ENCODE measurements at regions not wholly inside any gene's neighbourhood (a gene's known extent, or its start where the extent isn't known, plus 50 kb on each side); places are given as distances from the start of the nearest gene placed in this dataset.
A peak's percentile ranks its signal among the peaks of the same experiment; 100 is the strongest.
"Not testable (repeated sequence)": the region's sequence is repeated elsewhere in the genome, so short reads cannot be mapped to it uniquely, and the experiment has no call there.

- DNase-seq, result no peak
These were observed 57.8 kb upstream of the ANKRD30A start for GRCh38 chr10:37067576-37067975.

- DNase-seq, result not testable (repeated sequence)
These were observed 63.1 kb upstream of the ANKRD30A start for GRCh38 chr10:37062296-37062695.

GRCh38 chr10:37057261-37057660 is 68.1 kb upstream of the ANKRD30A start:
- no peak for DNase-seq

- no peak for DNase-seq
These were observed 71.9 kb upstream of the ANKRD30A start for GRCh38 chr10:37053476-37053875.

- not testable (repeated sequence) for DNase-seq
These were observed 75.4 kb upstream of the ANKRD30A start for GRCh38 chr10:37049982-37050381.

- DNase-seq, result not testable (repeated sequence)
These were observed 81.1 kb upstream of the ANKRD30A start for GRCh38 chr10:37044319-37044718.

- DNase-seq, result no peak
These were observed 89.5 kb upstream of the ANKRD30A start for GRCh38 chr10:37035853-37036252.

GRCh38 chr10:37015498-37015897 is 109.9 kb upstream of the ANKRD30A start:
- DNase-seq, result no peak

GRCh38 chr10:37010741-37011140 is 114.7 kb upstream of the ANKRD30A start:
- DNase-seq, result no peak

- not testable (repeated sequence) for DNase-seq
These were observed 117.1 kb upstream of the ANKRD30A start for GRCh38 chr10:37008276-37008675.

GRCh38 chr10:37003126-37003525 is 122.3 kb upstream of the ANKRD30A start:
- no peak for DNase-seq

GRCh38 chr10:36995806-36996205 is 129.6 kb upstream of the ANKRD30A start:
- not testable (repeated sequence) for DNase-seq

- DNase-seq, result no peak
These were observed 130.5 kb upstream of the ANKRD30A start for GRCh38 chr10:36994886-36995285.

GRCh38 chr10:36989233-36989632 is 136.2 kb upstream of the ANKRD30A start:
- DNase-seq, result no peak

- no peak for DNase-seq
These were observed 178.8 kb upstream of the ANKRD30A start for GRCh38 chr10:36946598-36946997.

- no peak for DNase-seq
These were observed 181.9 kb upstream of the ANKRD30A start for GRCh38 chr10:36943544-36943943.

GRCh38 chr10:36942616-36943015 is 182.8 kb upstream of the ANKRD30A start:
- no peak for DNase-seq

- no peak for DNase-seq
These were observed 222.4 kb upstream of the ANKRD30A start for GRCh38 chr10:36903040-36903439.

GRCh38 chr10:36899652-36900051 is 225.7 kb upstream of the ANKRD30A start:
- DNase-seq, result no peak

GRCh38 chr10:36888925-36889573 is 236.3 kb upstream of the ANKRD30A start:
- DNase-seq, result peak; percentile 29

GRCh38 chr10:36886303-36886891 is 239.0 kb upstream of the ANKRD30A start:
- DNase-seq, result no peak

GRCh38 chr10:36885746-36886145 is 239.7 kb upstream of the ANKRD30A start:
- DNase-seq, result no peak

- DNase-seq, result no peak
These were observed 242.6 kb upstream of the ANKRD30A start for GRCh38 chr10:36882781-36883180.

GRCh38 chr10:36880898-36881297 is 244.5 kb upstream of the ANKRD30A start:
- DNase-seq, result no peak

All from CD4-positive, alpha-beta T cell treated with Interleukin-4 for 4 hours (primary cell).